ENCODE measurements at regions not wholly inside any gene's neighbourhood (a gene's known extent, or its start where the extent isn't known, plus 50 kb on each side); places are given as distances from the start of the nearest gene placed in this dataset.

DNA sequence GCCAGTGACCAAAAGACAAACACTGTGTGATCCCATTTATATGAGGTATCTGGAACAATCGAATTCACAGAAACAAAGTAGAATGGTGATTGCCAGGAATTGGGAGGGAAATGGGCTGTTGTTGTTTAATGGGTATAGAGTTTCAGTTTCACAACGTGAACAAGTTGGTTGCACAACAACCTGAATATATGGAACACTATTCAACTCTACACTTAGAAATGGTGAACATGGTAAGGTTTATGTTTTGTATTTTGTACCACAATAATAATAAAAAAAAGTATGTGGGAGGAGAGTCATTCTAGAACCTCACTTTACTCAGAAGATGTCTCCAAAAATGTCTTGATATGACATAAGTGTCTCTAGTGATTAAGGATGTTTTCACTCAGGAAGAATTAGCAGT lies 85.2 kb upstream of the SGCE start:
- Histone ChIP-seq H3K4me3 (ENCODE audit: low read depth, low read length) (no peak overlapping the region), H3K36me3 (replicated peaks) (no peaks in the 10 kb centered on the region), H3K27me3 (replicated peaks) (no peaks in the 10 kb centered on the region), H3K27ac (no peak overlapping the region)
- in situ Hi-C loops (cut with HindIII; ENCODE audit: low pct_ligation_motif_present, low sequenced_read_pairs), result no loop called here
- DNase-seq, result no peak
- TF ChIP-seq, protein P1, sequence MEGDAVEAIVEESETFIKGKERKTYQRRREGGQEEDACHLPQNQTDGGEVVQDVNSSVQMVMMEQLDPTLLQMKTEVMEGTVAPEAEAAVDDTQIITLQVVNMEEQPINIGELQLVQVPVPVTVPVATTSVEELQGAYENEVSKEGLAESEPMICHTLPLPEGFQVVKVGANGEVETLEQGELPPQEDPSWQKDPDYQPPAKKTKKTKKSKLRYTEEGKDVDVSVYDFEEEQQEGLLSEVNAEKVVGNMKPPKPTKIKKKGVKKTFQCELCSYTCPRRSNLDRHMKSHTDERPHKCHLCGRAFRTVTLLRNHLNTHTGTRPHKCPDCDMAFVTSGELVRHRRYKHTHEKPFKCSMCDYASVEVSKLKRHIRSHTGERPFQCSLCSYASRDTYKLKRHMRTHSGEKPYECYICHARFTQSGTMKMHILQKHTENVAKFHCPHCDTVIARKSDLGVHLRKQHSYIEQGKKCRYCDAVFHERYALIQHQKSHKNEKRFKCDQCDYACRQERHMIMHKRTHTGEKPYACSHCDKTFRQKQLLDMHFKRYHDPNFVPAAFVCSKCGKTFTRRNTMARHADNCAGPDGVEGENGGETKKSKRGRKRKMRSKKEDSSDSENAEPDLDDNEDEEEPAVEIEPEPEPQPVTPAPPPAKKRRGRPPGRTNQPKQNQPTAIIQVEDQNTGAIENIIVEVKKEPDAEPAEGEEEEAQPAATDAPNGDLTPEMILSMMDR (IDR thresholded peaks at IDR 0.05; ENCODE audit: low read depth, low read length, missing control alignments), result no peak

DNA sequence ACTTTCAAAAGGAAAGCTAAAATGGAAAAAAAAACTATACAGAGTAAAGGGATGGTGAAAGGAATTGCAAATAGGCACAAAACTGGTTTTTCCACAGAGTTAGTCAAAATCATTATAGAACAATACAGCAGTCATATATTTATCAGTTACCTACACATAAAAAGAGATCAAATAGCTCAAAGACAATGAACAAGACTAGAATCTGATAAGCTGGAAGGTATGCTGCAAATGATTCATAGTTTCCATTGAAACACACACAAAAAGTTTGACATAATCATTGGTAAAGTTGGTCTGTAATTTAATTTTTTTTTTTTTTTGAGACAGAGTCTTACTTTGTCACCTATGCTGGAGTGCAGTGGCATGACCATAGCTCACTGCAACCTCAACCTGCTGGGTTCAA lies 92.4 kb upstream of the SGCE start:
- no peaks in the 10 kb centered on the region for H3K27me3 ChIP-seq (replicated peaks)
- in situ Hi-C loops (cut with HindIII; ENCODE audit: low pct_ligation_motif_present, low sequenced_read_pairs), result no loop called here
- DNase-seq, result no peak
- TF ChIP-seq, protein P1 (IDR thresholded peaks at IDR 0.05; ENCODE audit: low read depth, low read length, missing control alignments), result no peak
- no peaks in the 10 kb centered on the region for H3K36me3 ChIP-seq (replicated peaks)
- H3K4me3 ChIP-seq (ENCODE audit: low read depth, low read length), result no peak overlapping the region
- H3K27ac ChIP-seq, result no peak overlapping the region

DNA sequence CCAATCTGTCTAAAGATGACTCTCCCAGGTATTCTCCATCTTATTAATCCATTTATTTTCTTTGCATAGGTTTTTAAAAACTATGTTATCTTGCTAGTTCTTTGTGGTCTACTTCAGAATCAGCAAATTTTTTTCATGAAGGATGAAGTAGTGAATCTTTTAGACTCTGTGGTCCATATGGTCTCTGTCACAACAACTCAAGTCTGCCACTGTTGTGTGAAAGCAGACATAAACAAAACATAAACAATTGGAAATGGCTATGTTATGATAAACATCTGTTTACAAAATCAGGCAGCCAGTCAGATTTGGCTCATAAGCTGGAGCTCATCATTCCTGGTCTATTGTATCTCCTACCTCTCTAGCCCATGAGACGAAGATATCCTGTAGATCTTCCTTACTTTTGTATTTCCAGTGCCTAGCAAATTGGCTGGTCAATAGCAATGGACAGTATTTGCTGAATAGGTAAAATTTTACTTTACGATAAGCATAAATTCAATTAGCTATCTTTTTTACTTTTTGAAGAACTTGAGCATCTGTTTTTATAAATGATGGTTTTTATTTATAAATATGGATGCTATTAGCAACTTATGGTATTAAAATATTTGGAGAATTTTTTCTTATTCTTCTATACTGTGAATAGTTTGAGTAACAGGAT lies 104.6 kb upstream of the SGCE start:
- Histone ChIP-seq H3K27me3 (replicated peaks) (no peaks in the 10 kb centered on the region), H3K36me3 (replicated peaks) (no peaks in the 10 kb centered on the region), H3K4me3 (ENCODE audit: low read depth, low read length) (no peak overlapping the region), H3K27ac (no peak overlapping the region)
- DNase-seq, result no peak
- in situ Hi-C loops (cut with HindIII; ENCODE audit: low pct_ligation_motif_present, low sequenced_read_pairs), result no loop called here
- TF ChIP-seq, protein P1 (IDR thresholded peaks at IDR 0.05; ENCODE audit: low read depth, low read length, missing control alignments), result no peak

DNA sequence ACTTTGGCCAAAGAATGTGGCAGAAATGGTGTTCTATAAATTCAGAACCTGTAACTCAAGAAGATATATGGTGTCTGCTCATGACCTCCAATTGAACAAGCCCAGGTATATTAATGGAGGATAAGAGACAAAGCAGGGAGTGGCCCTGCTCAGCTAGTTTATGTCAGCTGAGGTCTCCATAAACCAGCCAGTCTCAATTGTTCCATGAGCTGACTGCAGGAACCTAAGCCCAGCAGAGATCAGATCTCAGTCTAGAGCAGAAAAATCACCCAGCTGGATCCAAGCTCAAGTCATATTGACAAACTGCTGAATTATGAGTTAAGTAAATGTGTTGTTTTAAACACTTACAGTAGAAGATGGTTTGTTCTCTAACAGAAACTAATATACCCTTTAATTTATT lies 105.5 kb upstream of the SGCE start:
- Histone ChIP-seq H3K27me3 (replicated peaks) (no peaks in the 10 kb centered on the region), H3K36me3 (replicated peaks) (no peaks in the 10 kb centered on the region), H3K27ac (no peak overlapping the region), H3K4me3 (ENCODE audit: low read depth, low read length) (no peak overlapping the region)
- no peak for DNase-seq
- TF ChIP-seq, protein P1 (IDR thresholded peaks at IDR 0.05; ENCODE audit: low read depth, low read length, missing control alignments), result no peak
- in situ Hi-C loops (cut with HindIII; ENCODE audit: low pct_ligation_motif_present, low sequenced_read_pairs), result no loop called here

DNA sequence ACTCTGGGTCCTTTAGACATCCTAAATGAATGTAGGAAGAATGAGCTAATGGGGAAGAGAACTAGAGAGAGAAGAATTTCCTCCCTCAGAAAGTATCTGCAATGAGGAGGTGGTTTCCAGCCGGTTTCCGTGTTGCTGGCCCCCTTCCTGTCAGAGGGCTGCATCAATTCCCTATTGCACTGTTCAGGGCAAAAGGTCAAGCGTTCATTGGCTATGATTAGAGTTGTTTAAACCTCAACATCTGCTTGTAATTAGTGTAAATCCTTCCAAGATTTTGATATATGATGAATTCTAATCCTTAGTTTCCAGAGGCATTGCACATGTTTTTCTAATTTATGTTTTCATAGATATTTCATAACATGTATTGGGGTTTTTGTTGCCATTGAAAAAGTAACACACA lies 107.3 kb upstream of the SGCE start:
- in situ Hi-C loops (cut with HindIII; ENCODE audit: low pct_ligation_motif_present, low sequenced_read_pairs), result no loop called here
- TF ChIP-seq, protein P1 (IDR thresholded peaks at IDR 0.05; ENCODE audit: low read depth, low read length, missing control alignments), result no peak

DNA sequence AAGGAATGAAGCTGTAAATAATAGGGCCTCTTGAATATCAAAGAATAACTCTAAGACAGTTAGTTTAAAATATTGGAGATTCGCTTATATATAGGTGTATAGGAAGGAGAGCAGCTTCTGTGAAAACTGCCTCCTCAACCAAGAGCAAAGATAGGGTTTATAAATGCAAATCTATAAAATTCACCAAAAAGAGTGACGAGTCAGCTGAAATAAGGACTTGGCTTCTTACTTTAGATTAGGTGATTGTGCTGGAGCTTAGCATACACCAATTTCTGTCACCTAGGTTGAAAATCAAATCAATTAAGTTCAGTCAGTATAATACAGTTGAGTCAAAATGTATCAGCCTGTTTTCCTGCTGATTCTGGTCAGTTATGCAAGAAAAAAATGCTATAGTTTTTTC lies 113.8 kb upstream of the SGCE start:
- TF ChIP-seq, protein P1 (IDR thresholded peaks at IDR 0.05; ENCODE audit: low read depth, low read length, missing control alignments), result no peak
- Histone ChIP-seq H3K27me3 (replicated peaks) (no peaks in the 10 kb centered on the region), H3K27ac (no peak overlapping the region), H3K4me3 (ENCODE audit: low read depth, low read length) (no peak overlapping the region), H3K36me3 (replicated peaks) (no peaks in the 10 kb centered on the region)
- DNase-seq, result no peak
- in situ Hi-C loops (cut with HindIII; ENCODE audit: low pct_ligation_motif_present, low sequenced_read_pairs), result no loop called here

More for the DNA sequence above, 107.3 kb upstream of the SGCE start:
- Histone ChIP-seq H3K27me3 (replicated peaks) (no peaks in the 10 kb centered on the region), H3K36me3 (replicated peaks) (no peaks in the 10 kb centered on the region), H3K27ac (no peak overlapping the region), H3K4me3 (ENCODE audit: low read depth, low read length) (no peak overlapping the region)
- no peak for DNase-seq

Measured in brain microvascular endothelial cell (primary cell).